A549 (cell line): ENCODE measurements at regions not wholly inside any gene's neighbourhood (a gene's known extent, or its start where the extent isn't known, plus 50 kb on each side); places are given as distances from the start of the nearest gene placed in this dataset.

Experiments used
- ATAC-seq, 2 experiments: fragments of 200-7000 bp in 1 of 2; fragments of >200 bp in 1 of 2; cut with Nextera tagmentation in 1 of 2; cut with Tn5 transposase in 1 of 2; 3 replicates each; pipeline versions ENCODE4 v1.8.0 to v1.9.1; 2018 to 2020; ENCODE audit warnings: mild to moderate bottlenecking in 1 of 2, moderate library complexity in 1 of 2
- CTCF ChIA-PET: fragments of 300-600 bp; sonication (Branson Sonifier 250); formaldehyde crosslinking; extraction: SDS; loops from one replicate; lab custom pipeline; 2021; ENCODE audit warnings: antibody characterized with exemption, inconsistent platforms; lab: Yijun Ruan, JAX
- POLR2A ChIA-PET: fragments of 350-600 bp; formaldehyde crosslinking; extraction: SDS; loops from one replicate; lab custom pipeline; 2021; ENCODE audit warnings: antibody characterized with exemption, inconsistent platforms; lab: Yijun Ruan, JAX
- DNase-seq, 2 experiments: peaks; one replicate each; pipeline versions ENCODE4 v3.0.0 to v3.0.0-alpha.2; 2011 to 2016; ENCODE audit warnings: low read depth in 1 of 2, low spot score in 1 of 2
- FAIRE-seq: peaks from 2 replicates; lab custom pipeline; 2011; peaks lifted over from hg19 to GRCh38; lab: Jason Lieb, UNC
- H3K27ac ChIP-seq, 2 experiments: fragments of >200 bp; sonication (Bioruptor Twin); formaldehyde crosslinking; 3 replicates each; pipeline ENCODE4 v1.5.1; 2016 to 2017
- H3K4me1 ChIP-seq: fragments of >200 bp; sonication (Bioruptor Twin); formaldehyde crosslinking; 3 replicates; pipeline ENCODE4 v1.6.1; 2016
- H3K4me2 ChIP-seq: fragments of >200 bp; sonication (Bioruptor Twin); formaldehyde crosslinking; 3 replicates; pipeline ENCODE4 v1.6.1; 2016
- H3K4me3 ChIP-seq: fragments of >200 bp; sonication (Bioruptor Twin); formaldehyde crosslinking; 3 replicates; pipeline ENCODE4 v1.5.1; 2016
- H3K9me3 ChIP-seq: fragments of >200 bp; sonication (Bioruptor Twin); formaldehyde crosslinking; 3 replicates; pipeline ENCODE4 v1.6.1; 2016
- BHLHE40 ChIP-seq: IDR thresholded peaks from 2 replicates; pipeline ENCODE4 v1.6.1; 2012; ENCODE audit warnings: low read depth, low read length, inconsistent platforms
- CBX8 ChIP-seq: fragments of 200-600 bp; sonication (generic); IDR thresholded peaks from 2 replicates; pipeline ENCODE4 v1.6.1; 2016
- CEBPB ChIP-seq, 2 experiments: fragments of >200 bp in 1 of 2; sonication (Bioruptor Twin) in 1 of 2; formaldehyde crosslinking in 1 of 2; IDR thresholded peaks; 2 replicates each; pipeline ENCODE4 v1.6.1; 2012 to 2016
- EHF ChIP-seq: fragments of 250-450 bp; sonication (Bioruptor Pico); IDR thresholded peaks from 2 replicates; pipeline ENCODE4 v1.5.0; 2020; ENCODE audit warnings: mild to moderate bottlenecking
- ESRRA ChIP-seq: fragments of 150-350 bp; IDR thresholded peaks from 2 replicates; pipeline ENCODE4 v1.6.1; 2014; ENCODE audit warnings: mild to moderate bottlenecking, low read length, borderline replicate concordance
- FOSL2 ChIP-seq, 2 experiments: fragments of 450-650 bp in 1 of 2; fragments of >200 bp in 1 of 2; sonication (Bioruptor Twin) in 1 of 2; formaldehyde crosslinking; IDR thresholded peaks; 2 replicates each; pipeline versions ENCODE4 v1.5.0 to v1.6.1; 2016 to 2020; ENCODE audit warnings: mild to moderate bottlenecking in 1 of 2, moderate library complexity in 1 of 2
- GATA3 ChIP-seq: IDR thresholded peaks from 2 replicates; pipeline ENCODE4 v1.6.1; 2012; ENCODE audit warnings: borderline replicate concordance
- HEYL ChIP-seq: fragments of 250-450 bp; sonication (Bioruptor Pico); IDR thresholded peaks from 2 replicates; pipeline ENCODE4 v1.8.0; 2021; ENCODE audit warnings: mild to moderate bottlenecking, moderate library complexity
- HOXB13 ChIP-seq: fragments of 250-450 bp; sonication (Bioruptor Pico); IDR thresholded peaks from 2 replicates; pipeline ENCODE4 v1.5.0; 2020; ENCODE audit warnings: low read depth, mild to moderate bottlenecking, moderate library complexity
- JUN ChIP-seq, 2 experiments: fragments of >200 bp; sonication (Bioruptor Twin); formaldehyde crosslinking; IDR thresholded peaks; 2 replicates in 1 of 2; 3 replicates in 1 of 2; pipeline ENCODE4 v1.6.1; 2016 to 2017
- JUNB ChIP-seq: fragments of >200 bp; sonication (Bioruptor Twin); formaldehyde crosslinking; IDR thresholded peaks from 2 replicates; pipeline ENCODE4 v1.6.1; 2016
- KDM5A ChIP-seq: fragments of 200-600 bp; sonication (generic); IDR thresholded peaks from 2 replicates; pipeline ENCODE4 v1.6.1; 2016; ENCODE audit warnings: antibody characterized with exemption, mild to moderate bottlenecking
- MYC ChIP-seq: IDR thresholded peaks from 2 replicates; pipeline ENCODE4 v1.6.1; 2012; ENCODE audit warnings: mild to moderate bottlenecking, inconsistent platforms, low read length, improper control_type of control experiment, borderline replicate concordance
- NFE2L2 ChIP-seq: fragments of 150-350 bp; conservative IDR thresholded peaks from 2 replicates; pipeline ENCODE4 v1.6.1; 2014; ENCODE audit warnings: low read length
- POLR2AphosphoS2 ChIP-seq: conservative IDR thresholded peaks from 2 replicates; pipeline ENCODE4 v1.6.1; 2012; ENCODE audit warnings: low read length, improper control_type of control experiment, inconsistent platforms
- RARB ChIP-seq: fragments of 250-450 bp; sonication (Bioruptor Pico); IDR thresholded peaks from 2 replicates; pipeline ENCODE4 v1.8.0; 2021; ENCODE audit warnings: mild to moderate bottlenecking, moderate library complexity
- RNF2 ChIP-seq: fragments of 200-600 bp; sonication (generic); IDR thresholded peaks from 2 replicates; pipeline ENCODE4 v1.6.1; 2016; ENCODE audit warnings: low read depth, mild to moderate bottlenecking, antibody characterized with exemption, moderate library complexity, borderline replicate concordance
- SREBF2 ChIP-seq: fragments of 450-650 bp; IDR thresholded peaks from 2 replicates; pipeline ENCODE4 v1.6.1; 2014; ENCODE audit warnings: mild to moderate bottlenecking, moderate library complexity
- TFCP2L1 ChIP-seq: fragments of 250-450 bp; sonication (Bioruptor Pico); IDR thresholded peaks from 2 replicates; pipeline ENCODE4 v1.5.0; 2021; ENCODE audit warnings: mild to moderate bottlenecking
- TP53 ChIP-seq: fragments of 250-450 bp; sonication (Bioruptor Pico); IDR thresholded peaks from 2 replicates; pipeline ENCODE4 v1.5.0; 2021; ENCODE audit warnings: mild to moderate bottlenecking, moderate library complexity
- ZFP36 ChIP-seq: fragments of 450-650 bp; IDR thresholded peaks from 2 replicates; pipeline ENCODE4 v1.6.1; 2014; ENCODE audit warnings: borderline replicate concordance; ENCODE audit not compliant: partially characterized antibody
- ZSCAN20 ChIP-seq: fragments of 250-450 bp; sonication (Bioruptor Pico); IDR thresholded peaks from 2 replicates; pipeline ENCODE4 v1.8.0; 2022; ENCODE audit warnings: mild to moderate bottlenecking, moderate library complexity
- WGBS: methylation state at CpG from one replicate; pipeline ENCODE4 v1.1.6; 2017; ENCODE audit errors: missing lambda C conversion rate; 5-methylcytosine and 5-hydroxymethylcytosine counted together
- TF ChIP-seq, protein P1 (sequence below): IDR thresholded peaks from 2 replicates; pipeline ENCODE4 v1.6.1; 2012
- TF ChIP-seq, protein P2 (sequence below): fragments of 450-650 bp; IDR thresholded peaks from 2 replicates; pipeline ENCODE4 v1.6.1; 2014; ENCODE audit warnings: antibody characterized with exemption
- TF ChIP-seq, protein P3 (sequence below): fragments of 250-450 bp; sonication (Bioruptor Pico); IDR thresholded peaks from 2 replicates; pipeline ENCODE4 v1.5.0; 2020; ENCODE audit warnings: low read depth, mild to moderate bottlenecking, moderate library complexity
- TF ChIP-seq, protein P4 (sequence below): fragments of >200 bp; sonication (Bioruptor Twin); formaldehyde crosslinking; IDR thresholded peaks from 3 replicates; pipeline ENCODE4 v1.6.1; 2016

DNA sequence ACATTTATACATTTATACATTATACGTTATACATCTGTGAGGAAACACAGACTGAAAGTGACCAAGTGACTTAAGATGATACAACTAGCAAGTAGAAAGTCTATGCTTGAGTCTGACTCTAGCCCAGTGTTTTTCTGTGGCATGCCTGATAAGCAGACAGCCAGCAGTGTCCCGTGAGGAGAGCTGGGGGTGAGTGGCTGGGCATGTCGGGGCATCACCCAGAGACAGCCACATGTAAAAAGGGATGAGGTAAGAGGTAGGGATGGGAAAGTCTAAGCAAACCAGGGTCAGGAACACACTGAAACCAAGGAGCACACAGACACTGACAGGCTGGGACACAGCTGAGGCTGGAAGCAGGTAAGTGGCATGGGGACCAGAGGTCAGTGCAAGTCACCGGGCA is 333.2 kb downstream of the FOXO1 start:
- H3K9me3 ChIP-seq, result no peaks in the 10 kb centered on the region
- H3K4me3 ChIP-seq, result no peak overlapping the region
- ATAC-seq (no peak), DNase-seq (no peak), FAIRE-seq (no peak)
- peaks cover 11% of the 10 kb centered on the region; the same call in 1 of the 3 replicates for H3K4me1 ChIP-seq
- TF ChIP-seq, protein P1, sequence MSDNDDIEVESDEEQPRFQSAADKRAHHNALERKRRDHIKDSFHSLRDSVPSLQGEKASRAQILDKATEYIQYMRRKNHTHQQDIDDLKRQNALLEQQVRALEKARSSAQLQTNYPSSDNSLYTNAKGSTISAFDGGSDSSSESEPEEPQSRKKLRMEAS, result no peak
- TF ChIP-seq HOXB13 (CRISPR knock-in tag), result no peak
- TF ChIP-seq CBX8, result no peak
- no peak for TF ChIP-seq RNF2
- TF ChIP-seq, protein P2, sequence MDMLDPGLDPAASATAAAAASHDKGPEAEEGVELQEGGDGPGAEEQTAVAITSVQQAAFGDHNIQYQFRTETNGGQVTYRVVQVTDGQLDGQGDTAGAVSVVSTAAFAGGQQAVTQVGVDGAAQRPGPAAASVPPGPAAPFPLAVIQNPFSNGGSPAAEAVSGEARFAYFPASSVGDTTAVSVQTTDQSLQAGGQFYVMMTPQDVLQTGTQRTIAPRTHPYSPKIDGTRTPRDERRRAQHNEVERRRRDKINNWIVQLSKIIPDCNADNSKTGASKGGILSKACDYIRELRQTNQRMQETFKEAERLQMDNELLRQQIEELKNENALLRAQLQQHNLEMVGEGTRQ, result no peak
- TF ChIP-seq EHF, result no peak
- no peak for TF ChIP-seq ZSCAN20 (CRISPR knock-in tag)
- no peak for TF ChIP-seq ZFP36
- TF ChIP-seq TP53 (CRISPR knock-in tag), result no peak
- TF ChIP-seq, protein P3, sequence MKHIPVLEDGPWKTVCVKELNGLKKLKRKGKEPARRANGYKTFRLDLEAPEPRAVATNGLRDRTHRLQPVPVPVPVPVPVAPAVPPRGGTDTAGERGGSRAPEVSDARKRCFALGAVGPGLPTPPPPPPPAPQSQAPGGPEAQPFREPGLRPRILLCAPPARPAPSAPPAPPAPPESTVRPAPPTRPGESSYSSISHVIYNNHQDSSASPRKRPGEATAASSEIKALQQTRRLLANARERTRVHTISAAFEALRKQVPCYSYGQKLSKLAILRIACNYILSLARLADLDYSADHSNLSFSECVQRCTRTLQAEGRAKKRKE (CRISPR knock-in tag), result no peak
- no peak for TF ChIP-seq KDM5A
- no peak for TF ChIP-seq ESRRA
- no peak for TF ChIP-seq JUN (IDR thresholded peaks at IDR 0.05)
- no peak for TF ChIP-seq FOSL2 (IDR thresholded peaks at IDR 0.05)
- TF ChIP-seq FOSL2 (CRISPR knock-in tag; IDR thresholded peaks at IDR 0.05), result no peak
- TF ChIP-seq TFCP2L1 (CRISPR knock-in tag), result no peak
- TF ChIP-seq POLR2AphosphoS2, result no peak
- TF ChIP-seq, protein P4, sequence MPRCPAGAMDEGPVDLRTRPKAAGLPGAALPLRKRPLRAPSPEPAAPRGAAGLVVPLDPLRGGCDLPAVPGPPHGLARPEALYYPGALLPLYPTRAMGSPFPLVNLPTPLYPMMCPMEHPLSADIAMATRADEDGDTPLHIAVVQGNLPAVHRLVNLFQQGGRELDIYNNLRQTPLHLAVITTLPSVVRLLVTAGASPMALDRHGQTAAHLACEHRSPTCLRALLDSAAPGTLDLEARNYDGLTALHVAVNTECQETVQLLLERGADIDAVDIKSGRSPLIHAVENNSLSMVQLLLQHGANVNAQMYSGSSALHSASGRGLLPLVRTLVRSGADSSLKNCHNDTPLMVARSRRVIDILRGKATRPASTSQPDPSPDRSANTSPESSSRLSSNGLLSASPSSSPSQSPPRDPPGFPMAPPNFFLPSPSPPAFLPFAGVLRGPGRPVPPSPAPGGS, result no peak
- TF ChIP-seq GATA3, result no peak
- no peak for TF ChIP-seq BHLHE40
- WGBS, result 80% methylated on average over 4 of the region's 4 CpGs
- H3K27ac ChIP-seq, result 0 out of 6 replicates have a peak overlapping the region, but pooled peaks of 1 of the 2 experiments have one; percentile 36
- POLR2A ChIA-PET, result no interaction called here
- CTCF ChIA-PET, result no interaction called here
- H3K4me2 ChIP-seq, result no peak overlapping the region

DNA sequence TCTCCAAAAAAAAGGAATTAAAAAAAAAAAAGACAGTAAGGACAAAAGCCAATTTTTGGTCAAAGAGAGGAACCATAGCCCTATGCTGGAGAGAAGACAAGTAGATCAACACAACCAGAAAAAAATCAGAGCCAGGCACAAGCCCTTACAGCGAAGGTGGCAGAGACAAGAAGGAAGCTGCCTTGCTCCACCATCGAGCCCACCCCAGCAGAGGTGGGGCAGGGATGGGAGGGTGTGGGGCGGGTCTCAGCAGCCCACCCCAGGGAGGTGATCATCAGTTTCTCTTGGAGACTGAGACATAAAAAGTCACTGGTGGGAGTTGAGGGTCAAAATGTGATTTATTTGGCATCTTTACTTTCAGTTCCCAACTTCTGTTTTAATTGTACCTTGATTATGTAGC is 332.4 kb downstream of the FOXO1 start:
- Histone ChIP-seq H3K4me3 (no peak overlapping the region), H3K9me3 (no peaks in the 10 kb centered on the region), H3K27ac (no peak overlapping the region), H3K4me1 (peaks cover 11% of the 10 kb centered on the region; the same call in 1 of the 3 replicates), H3K4me2 (no peak overlapping the region)
- DNase-seq (no peak), ATAC-seq (no peak), FAIRE-seq (no peak)
- 58% methylated on average over 3 of the region's 3 CpGs for WGBS
- POLR2A ChIA-PET, result no interaction called here
- CTCF ChIA-PET, result no interaction called here
- TF ChIP-seq JUNB, result no peak
- TF ChIP-seq CBX8, result no peak
- TF ChIP-seq NFE2L2, result no peak
- TF ChIP-seq MYC, result no peak
- TF ChIP-seq RARB (CRISPR knock-in tag), result no peak
- TF ChIP-seq ZFP36, result no peak
- no peak for TF ChIP-seq SREBF2
- no peak for TF ChIP-seq CEBPB (IDR thresholded peaks at IDR 0.05)
- no peak for TF ChIP-seq POLR2AphosphoS2
- no peak for TF ChIP-seq HEYL (CRISPR knock-in tag)
